K562 (cell line): ENCODE measurements at regions not wholly inside any gene's neighbourhood (a gene's known extent, or its start where the extent isn't known, plus 50 kb on each side); places are given as distances from the start of the nearest gene placed in this dataset.

Experiments used
- ATAC-seq: fragments of 200-7000 bp; cut with Tn5 transposase; 3 replicates; pipeline ENCODE4 v1.9.1; 2020; ENCODE audit warnings: moderate library complexity
- BruUV-seq: library from RNA; stranded (reverse); fragments of 400-500 nt; replicated peaks from 2 replicates; lab custom pipeline; 2021; lab: Mats Ljungman, UMichigan
- CTCF ChIA-PET: fragments of 300-600 bp; formaldehyde crosslinking; extraction: SDS; loops from one replicate; lab custom pipeline; 2021; ENCODE audit warnings: low intra/inter-chr PET ratio; lab: Yijun Ruan, JAX
- POLR2A ChIA-PET: fragments of 300-600, 350-650 bp; sonication (Branson Sonifier 250); formaldehyde crosslinking; extraction: SDS; loops from one replicate; lab custom pipeline; 2021; ENCODE audit warnings: antibody characterized with exemption, inconsistent platforms; lab: Yijun Ruan, JAX
- DNase-seq, 4 experiments: peaks; one replicate each; pipeline versions ENCODE4 v3.0.0 to v3.0.0-alpha.2; 2011 to 2018; ENCODE audit warnings: low spot score in 3 of 4, mixed read lengths in 3 of 4; ENCODE audit errors: extremely low read depth in 1 of 4
- FAIRE-seq: peaks from 2 replicates; lab custom pipeline; 2011; peaks lifted over from hg19 to GRCh38; lab: Jason Lieb, UNC
- H2AFZ ChIP-seq: 2 replicates; pipeline ENCODE4 v1.6.0; 2011; ENCODE audit warnings: low read depth, low read length, control low read depth, inconsistent platforms
- H3K27ac ChIP-seq: fragments of 200-600 bp; 3 replicates; pipeline ENCODE4 v1.8.0; 2011; ENCODE audit warnings: low read depth, mild to moderate bottlenecking, control low read depth, inconsistent platforms, low read length, moderate library complexity, mixed read lengths; ENCODE audit errors: extremely low read depth
- H3K27me3 ChIP-seq, 2 experiments: fragments of 300-600 bp in 1 of 2; 2 replicates in 1 of 2; 3 replicates in 1 of 2; pipeline versions ENCODE4 v1.6.0 to v1.8.0; 2011; ENCODE audit warnings: inconsistent platforms in 2 of 2, low read length in 2 of 2, mild to moderate bottlenecking in 1 of 2, mixed read lengths in 1 of 2, moderate library complexity in 1 of 2; ENCODE audit not compliant: control insufficient read depth in 2 of 2, insufficient read depth in 2 of 2
- H3K36me3 ChIP-seq: fragments of 300-600 bp; 3 replicates; pipeline ENCODE4 v1.8.0; 2011; ENCODE audit warnings: mild to moderate bottlenecking, low read length, inconsistent platforms; ENCODE audit not compliant: control insufficient read depth, insufficient read depth
- H3K4me1 ChIP-seq, 2 experiments: fragments of 200-600 bp in 1 of 2; replicated peaks in 1 of 2; 2 replicates in 1 of 2; 3 replicates in 1 of 2; pipeline versions ENCODE4 v1.5.1 to v1.8.0; 2011; ENCODE audit warnings: inconsistent platforms in 2 of 2, low read length in 2 of 2, mild to moderate bottlenecking in 1 of 2, mixed read lengths in 1 of 2, moderate library complexity in 1 of 2; ENCODE audit not compliant: control insufficient read depth in 2 of 2, insufficient read depth in 2 of 2
- H3K4me2 ChIP-seq: 2 replicates; pipeline ENCODE4 v1.6.1; 2011; ENCODE audit warnings: low read length, control low read depth, inconsistent platforms, mixed read lengths; ENCODE audit not compliant: insufficient read depth
- H3K4me3 ChIP-seq: fragments of 200-600 bp; sonication (generic), shearing (Covaris generic); 2 replicates; pipeline ENCODE4 v1.5.1; 2016; ENCODE audit warnings: control low read depth, inconsistent platforms
- H3K79me2 ChIP-seq: fragments of 200-600 bp; 3 replicates; pipeline ENCODE4 v1.8.0; 2011; ENCODE audit warnings: low read length, inconsistent platforms; ENCODE audit not compliant: control insufficient read depth, insufficient read depth
- H3K9ac ChIP-seq, 2 experiments: 2 replicates each; pipeline versions ENCODE4 v1.6.0 to v1.6.1; 2011; ENCODE audit warnings: low read depth in 2 of 2, low read length in 2 of 2, control low read depth in 1 of 2, inconsistent platforms in 1 of 2, mild to moderate bottlenecking in 1 of 2, mixed read lengths in 1 of 2; ENCODE audit not compliant: insufficient read depth in 1 of 2
- H3K9me1 ChIP-seq: one replicate; pipeline ENCODE4 v1.6.0; 2011; ENCODE audit warnings: inconsistent platforms, mild to moderate bottlenecking, low read length, moderate library complexity; ENCODE audit not compliant: control insufficient read depth, insufficient read depth
- H3K9me3 ChIP-seq: replicated peaks from 2 replicates; pipeline ENCODE4 v1.5.1; 2011; ENCODE audit warnings: low read depth, low read length, inconsistent platforms; ENCODE audit not compliant: control insufficient read depth, insufficient read depth
- H4K20me1 ChIP-seq: replicated peaks from 2 replicates; pipeline ENCODE4 v1.6.1; 2011; ENCODE audit warnings: low read length, inconsistent platforms, mixed read lengths; ENCODE audit not compliant: control insufficient read depth, insufficient read depth
- PRMT5 ChIP-seq: sonication (generic); formaldehyde crosslinking; IDR thresholded peaks from 2 replicates; pipeline ENCODE4 v1.5.0; 2020; ENCODE audit warnings: missing genetic modification reagents
- ZNF124 ChIP-seq: sonication (generic); formaldehyde crosslinking; IDR thresholded peaks from 2 replicates; pipeline ENCODE4 v1.8.1; 2022; ENCODE audit warnings: missing genetic modification reagents
- ZNF239 ChIP-seq: fragments of 250-450 bp; sonication (Bioruptor Pico); IDR thresholded peaks from 2 replicates; pipeline ENCODE4 v1.4.0; 2020; ENCODE audit warnings: mild to moderate bottlenecking
- WGBS: fragments of 100-300 bp; shearing (Covaris generic); methylation state at CpG from one replicate; pipeline ENCODE4 v1.1.6; 2016; ENCODE audit warnings: low coverage, mixed read lengths; ENCODE audit not compliant: insufficient coverage; ENCODE audit errors: missing lambda C conversion rate; 5-methylcytosine and 5-hydroxymethylcytosine counted together
- in situ Hi-C: fragments of 300-500 bp; cut with MboI; formaldehyde crosslinking; loops from 4 replicates; pipeline ENCODE4 v1.15.0; 2018; ENCODE audit warnings: inconsistent platforms, mixed read lengths
- intact Hi-C: fragments of 100-400 bp; cut with micrococcal nuclease; formaldehyde crosslinking; loops from 2 replicates; pipeline ENCODE4 v1.14.2; 2022
- TF ChIP-seq, protein P1 (sequence below): fragments of 450-650 bp; IDR thresholded peaks from 2 replicates; pipeline ENCODE4 v1.6.1; 2017; ENCODE audit warnings: antibody characterized with exemption, mild to moderate bottlenecking

DNA sequence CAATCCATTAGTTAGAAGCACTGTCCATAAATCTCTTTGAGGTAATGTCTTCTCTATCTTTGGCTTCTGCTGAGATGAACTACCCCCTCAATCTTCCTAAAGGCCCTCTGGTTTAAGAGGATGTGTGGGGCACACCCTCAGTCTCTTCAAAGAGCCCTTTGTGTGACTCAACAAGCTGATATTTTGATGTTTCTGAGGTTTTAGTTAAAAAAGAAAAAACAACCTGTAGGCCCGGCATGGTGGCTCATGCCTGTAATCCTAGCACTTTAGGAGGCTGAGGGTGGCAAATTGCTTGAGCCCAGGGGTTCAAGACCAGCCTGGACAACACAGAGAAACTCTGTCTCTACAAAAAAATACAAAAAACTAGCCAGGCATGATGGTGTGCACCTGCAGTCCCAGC, 593.5 kb downstream of the TMEM182 start:
- no peak overlapping the region for H3K4me2 ChIP-seq
- H3K9ac ChIP-seq, result no peak overlapping the region
- intact Hi-C loops (no loop called here), in situ Hi-C loops (no loop called here)
- no peaks in the 10 kb centered on the region; a peak in 1 of 5 replicates for H3K4me1 ChIP-seq
- H3K79me2 ChIP-seq, result no peaks in the 10 kb centered on the region
- TF ChIP-seq, protein P1, sequence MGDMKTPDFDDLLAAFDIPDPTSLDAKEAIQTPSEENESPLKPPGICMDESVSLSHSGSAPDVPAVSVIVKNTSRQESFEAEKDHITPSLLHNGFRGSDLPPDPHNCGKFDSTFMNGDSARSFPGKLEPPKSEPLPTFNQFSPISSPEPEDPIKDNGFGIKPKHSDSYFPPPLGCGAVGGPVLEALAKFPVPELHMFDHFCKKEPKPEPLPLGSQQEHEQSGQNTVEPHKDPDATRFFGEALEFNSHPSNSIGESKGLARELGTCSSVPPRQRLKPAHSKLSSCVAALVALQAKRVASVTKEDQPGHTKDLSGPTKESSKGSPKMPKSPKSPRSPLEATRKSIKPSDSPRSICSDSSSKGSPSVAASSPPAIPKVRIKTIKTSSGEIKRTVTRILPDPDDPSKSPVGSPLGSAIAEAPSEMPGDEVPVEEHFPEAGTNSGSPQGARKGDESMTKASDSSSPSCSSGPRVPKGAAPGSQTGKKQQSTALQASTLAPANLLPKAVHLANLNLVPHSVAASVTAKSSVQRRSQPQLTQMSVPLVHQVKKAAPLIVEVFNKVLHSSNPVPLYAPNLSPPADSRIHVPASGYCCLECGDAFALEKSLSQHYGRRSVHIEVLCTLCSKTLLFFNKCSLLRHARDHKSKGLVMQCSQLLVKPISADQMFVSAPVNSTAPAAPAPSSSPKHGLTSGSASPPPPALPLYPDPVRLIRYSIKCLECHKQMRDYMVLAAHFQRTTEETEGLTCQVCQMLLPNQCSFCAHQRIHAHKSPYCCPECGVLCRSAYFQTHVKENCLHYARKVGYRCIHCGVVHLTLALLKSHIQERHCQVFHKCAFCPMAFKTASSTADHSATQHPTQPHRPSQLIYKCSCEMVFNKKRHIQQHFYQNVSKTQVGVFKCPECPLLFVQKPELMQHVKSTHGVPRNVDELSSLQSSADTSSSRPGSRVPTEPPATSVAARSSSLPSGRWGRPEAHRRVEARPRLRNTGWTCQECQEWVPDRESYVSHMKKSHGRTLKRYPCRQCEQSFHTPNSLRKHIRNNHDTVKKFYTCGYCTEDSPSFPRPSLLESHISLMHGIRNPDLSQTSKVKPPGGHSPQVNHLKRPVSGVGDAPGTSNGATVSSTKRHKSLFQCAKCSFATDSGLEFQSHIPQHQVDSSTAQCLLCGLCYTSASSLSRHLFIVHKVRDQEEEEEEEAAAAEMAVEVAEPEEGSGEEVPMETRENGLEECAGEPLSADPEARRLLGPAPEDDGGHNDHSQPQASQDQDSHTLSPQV, result no peak
- TF ChIP-seq ZNF124 (CRISPR knock-in tag) (no peak), PRMT5 (CRISPR knock-in tag) (no peak), ZNF239 (CRISPR knock-in tag) (no peak)
- ChIA-PET POLR2A (no interaction called here), CTCF (no interaction called here)
- 17% methylated on average over 1 of the region's 1 CpG for WGBS
- H2AFZ ChIP-seq, result no peak overlapping the region
- ATAC-seq (no peak), FAIRE-seq (no peak), DNase-seq (no peak)
- H3K27ac ChIP-seq, result no peak overlapping the region
- no peak overlapping the region for H3K4me3 ChIP-seq
- BruUV-seq, result no TSS peak
- no peaks in the 10 kb centered on the region for H3K27me3 ChIP-seq
- H3K9me3 ChIP-seq, result no peaks in the 10 kb centered on the region
- no peaks in the 10 kb centered on the region for H3K9me1 ChIP-seq
- H4K20me1 ChIP-seq, result no peaks in the 10 kb centered on the region
- H3K36me3 ChIP-seq, result no peaks in the 10 kb centered on the region
